HepG2 (cell line): ENCODE measurements at regions not wholly inside any gene's neighbourhood (a gene's known extent, or its start where the extent isn't known, plus 50 kb on each side); places are given as distances from the start of the nearest gene placed in this dataset.

Source experiments
- ATAC-seq: fragments of 200-7000 bp; cut with Tn5 transposase; 3 replicates; pipeline ENCODE4 v1.9.1; 2020; ENCODE audit warnings: mild to moderate bottlenecking, moderate library complexity
- BruUV-seq: library from RNA; stranded (reverse); fragments of 400-500 nt; replicated peaks from 2 replicates; lab custom pipeline; 2021; lab: Mats Ljungman, UMichigan
- CTCF ChIA-PET: fragments of 300-600 bp; formaldehyde crosslinking; extraction: SDS; loops from one replicate; lab custom pipeline; 2021; ENCODE audit warnings: low total read pairs, inconsistent platforms, low intra/inter-chr PET ratio; lab: Yijun Ruan, JAX
- POLR2A ChIA-PET: fragments of 350-600 bp; sonication (Branson Sonifier 250); formaldehyde crosslinking; loops from one replicate; lab custom pipeline; 2020; ENCODE audit warnings: antibody characterized with exemption, inconsistent platforms; lab: Yijun Ruan, JAX
- DNase-seq: peaks from one replicate; pipeline ENCODE4 v3.0.0-alpha.2; 2015; ENCODE audit warnings: low spot score
- FAIRE-seq: peaks from 3 replicates; lab custom pipeline; 2011; peaks lifted over from hg19 to GRCh38; lab: Jason Lieb, UNC
- H2AFZ ChIP-seq: one replicate; pipeline ENCODE4 v1.6.1; 2011; ENCODE audit warnings: low read length, inconsistent platforms
- H3K27ac ChIP-seq: fragments of 300-600 bp; 3 replicates; pipeline ENCODE4 v1.8.0; 2011; ENCODE audit warnings: mixed run types, mild to moderate bottlenecking, mixed read lengths, low read length, inconsistent platforms; ENCODE audit not compliant: insufficient read depth; ENCODE audit errors: extremely low read length
- H3K27me3 ChIP-seq, 2 experiments: fragments of 200-600 bp in 1 of 2; 2 replicates in 1 of 2; 3 replicates in 1 of 2; pipeline versions ENCODE4 v1.6.0 to v1.8.0; 2011; ENCODE audit warnings: low read length in 2 of 2, mild to moderate bottlenecking in 2 of 2, moderate library complexity in 2 of 2, inconsistent platforms in 1 of 2; ENCODE audit not compliant: insufficient read depth in 2 of 2, control insufficient read depth in 1 of 2
- H3K36me3 ChIP-seq, 2 experiments: fragments of 200-600 bp in 1 of 2; replicated peaks in 1 of 2; 2 replicates in 1 of 2; 3 replicates in 1 of 2; pipeline versions ENCODE4 v1.5.1 to v1.8.0; 2011; ENCODE audit warnings: low read length in 2 of 2, inconsistent platforms in 1 of 2; ENCODE audit not compliant: insufficient read depth in 2 of 2, control insufficient read depth in 1 of 2
- H3K4me1 ChIP-seq: 2 replicates; pipeline ENCODE4 v1.5.1; 2012; ENCODE audit warnings: low read length, inconsistent platforms; ENCODE audit not compliant: insufficient read depth
- H3K4me2 ChIP-seq: 2 replicates; pipeline ENCODE4 v1.6.0; 2011; ENCODE audit warnings: low read depth, low read length, inconsistent platforms
- H3K4me3 ChIP-seq, 3 experiments: fragments of 200-600 bp in 1 of 3; sonication (generic), shearing (Covaris generic) in 1 of 3; replicated peaks in 1 of 3; 2 replicates each; pipeline ENCODE4 v1.5.1; 2011 to 2016; ENCODE audit warnings: low read length in 3 of 3, inconsistent platforms in 2 of 3, low read depth in 2 of 3, mild to moderate bottlenecking in 2 of 3, control low read depth in 1 of 3, mixed read lengths in 1 of 3; ENCODE audit not compliant: insufficient read depth in 1 of 3
- H3K79me2 ChIP-seq: one replicate; pipeline ENCODE4 v1.6.1; 2011; ENCODE audit warnings: low read length, inconsistent platforms; ENCODE audit not compliant: insufficient read depth
- H3K9ac ChIP-seq: 2 replicates; pipeline ENCODE4 v1.6.0; 2011; ENCODE audit warnings: mild to moderate bottlenecking, low read depth, low read length, inconsistent platforms; ENCODE audit not compliant: insufficient read depth
- H3K9me3 ChIP-seq: 2 replicates; pipeline ENCODE4 v1.5.1; 2012; ENCODE audit warnings: mild to moderate bottlenecking, low read length
- H4K20me1 ChIP-seq: 2 replicates; pipeline ENCODE4 v1.6.0; 2011; ENCODE audit warnings: inconsistent platforms, mild to moderate bottlenecking, low read length, moderate library complexity; ENCODE audit not compliant: insufficient read depth
- DNMT3B ChIP-seq: conservative IDR thresholded peaks from 2 replicates; pipeline ENCODE4 v1.6.1; 2016; ENCODE audit warnings: missing biosample characterization, control low read depth
- HMG20B ChIP-seq: conservative IDR thresholded peaks from 2 replicates; pipeline ENCODE4 v1.6.1; 2016; ENCODE audit warnings: missing genetic modification reagents, missing compliant biosample characterization
- NFRKB ChIP-seq: fragments of 450-650 bp; IDR thresholded peaks from 2 replicates; pipeline ENCODE4 v1.6.1; 2017
- RERE ChIP-seq: IDR thresholded peaks from 2 replicates; pipeline ENCODE4 v1.6.1; 2016; ENCODE audit warnings: low read depth, missing genetic modification reagents, missing compliant biosample characterization
- RXRA ChIP-seq: sonication (generic); formaldehyde crosslinking; IDR thresholded peaks from 2 replicates; pipeline ENCODE4 v1.5.1; 2020; ENCODE audit warnings: missing genetic modification reagents
- TFE3 ChIP-seq: IDR thresholded peaks from 2 replicates; pipeline ENCODE4 v1.6.1; 2016
- ZBTB10 ChIP-seq: sonication (generic); formaldehyde crosslinking; IDR thresholded peaks from 2 replicates; pipeline ENCODE4 v1.4.0; 2020; ENCODE audit warnings: missing genetic modification reagents, borderline replicate concordance
- ZBTB25 ChIP-seq: IDR thresholded peaks from 2 replicates; pipeline ENCODE4 v1.6.1; 2018; ENCODE audit warnings: missing genetic modification reagents
- ZBTB33 ChIP-seq: sonication (generic); formaldehyde crosslinking; IDR thresholded peaks from 2 replicates; pipeline ENCODE4 v1.4.0; 2020; ENCODE audit warnings: missing genetic modification reagents
- ZNF12 ChIP-seq: sonication (generic); formaldehyde crosslinking; IDR thresholded peaks from 2 replicates; pipeline ENCODE4 v1.5.0; 2020; ENCODE audit warnings: missing genetic modification reagents
- ZNF564 ChIP-seq: sonication (generic); formaldehyde crosslinking; IDR thresholded peaks from 2 replicates; pipeline ENCODE4 v1.8.1; 2023; ENCODE audit warnings: mild to moderate bottlenecking, missing genetic modification reagents
- ZNF724P ChIP-seq: sonication (generic); formaldehyde crosslinking; IDR thresholded peaks from 2 replicates; pipeline ENCODE4 v1.8.0; 2022; ENCODE audit warnings: missing genetic modification reagents, borderline replicate concordance
- WGBS: methylation state at CpG from one replicate; pipeline ENCODE4 v1.1.6; 2017; ENCODE audit warnings: low lambda C conversion rate; 5-methylcytosine and 5-hydroxymethylcytosine counted together
- in situ Hi-C: cut with HindIII; loops from 2 replicates; pipeline ENCODE4 v1.10.0; 2017; ENCODE audit warnings: low pct_unique_long_range_greater_than_20kb; ENCODE audit not compliant: extremely low pct_ligation_motif_present
- intact Hi-C: fragments of 100-400 bp; cut with micrococcal nuclease; formaldehyde crosslinking; loops from one replicate; pipeline ENCODE4 v1.10.0; 2022; ENCODE audit not compliant: unreplicated experiment

- TF ChIP-seq ZBTB33 (CRISPR knock-in tag) (no peak), RXRA (no peak), ZNF724P (no peak), ZNF564 (CRISPR knock-in tag) (no peak)
These were observed 93.8 kb upstream of the KCNH7 start (continued) for GRCh38 chr2:162932416-162932815.

GRCh38 chr2:162929571-162929970 lies 91.0 kb upstream of the KCNH7 start:
- no peak for FAIRE-seq
- no peaks in the 10 kb centered on the region for H3K79me2 ChIP-seq
- H2AFZ ChIP-seq, result no peak overlapping the region
- no peaks in the 10 kb centered on the region for H3K36me3 ChIP-seq
- H3K4me3 ChIP-seq, result no peak overlapping the region
- CTCF ChIA-PET, result no interaction called here
- no peak for DNase-seq
- H3K27me3 ChIP-seq, result no peaks in the 10 kb centered on the region
- POLR2A ChIA-PET, result no interaction called here
- WGBS, result 47% methylated on average over 5 of the region's 5 CpGs
- no peaks in the 10 kb centered on the region for H3K4me1 ChIP-seq
- no peak overlapping the region for H3K27ac ChIP-seq
- H4K20me1 ChIP-seq, result no peaks in the 10 kb centered on the region
- no peak overlapping the region for H3K4me2 ChIP-seq
- intact Hi-C loops (no loop called here), in situ Hi-C loops (no loop called here)
- no peak for ATAC-seq
- no TSS peak for BruUV-seq
- H3K9ac ChIP-seq, result no peak overlapping the region
- no peaks in the 10 kb centered on the region for H3K9me3 ChIP-seq
- TF ChIP-seq ZNF12 (CRISPR knock-in tag), result no peak
- no peak for TF ChIP-seq HMG20B (CRISPR knock-in tag)
- TF ChIP-seq TFE3 (CRISPR knock-in tag), result no peak
- TF ChIP-seq ZBTB25 (CRISPR knock-in tag), result no peak
- TF ChIP-seq NFRKB, result no peak
- no peak for TF ChIP-seq ZBTB10 (CRISPR knock-in tag)
- TF ChIP-seq DNMT3B (CRISPR knock-in tag), result no peak
- no peak for TF ChIP-seq RERE (CRISPR knock-in tag)
